ENCODE measurements at regions not wholly inside any gene's neighbourhood (a gene's known extent, or its start where the extent isn't known, plus 50 kb on each side); places are given as distances from the start of the nearest gene placed in this dataset.

DNA sequence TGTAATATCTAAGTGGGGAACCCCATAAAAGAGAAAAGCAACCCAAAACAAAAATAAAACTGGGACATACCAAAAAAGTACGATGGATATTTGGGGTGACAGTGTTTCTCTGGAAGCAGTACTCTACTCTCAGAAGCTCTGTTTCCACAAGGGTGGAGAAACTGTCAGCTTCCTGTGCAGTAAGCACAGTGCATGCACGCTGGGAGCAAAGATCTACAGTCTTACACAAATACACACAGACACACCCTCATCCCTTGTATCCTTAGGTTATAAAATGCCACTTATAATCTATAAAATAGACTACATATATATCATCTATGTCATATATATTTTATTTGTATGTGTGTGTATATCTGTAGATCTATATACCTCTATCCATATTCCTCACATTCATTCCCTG is 225.8 kb upstream of the SOX5 start:
- H3K9me3 ChIP-seq (ENCODE audit: low read depth), result no peaks in the 10 kb centered on the region
- Mint-ChIP-seq H3K4me1 (peaks cover 14% of the 10 kb centered on the region), H3K4me3 (no peak overlapping the region), H3K27ac (no peak overlapping the region), H3K36me3 (peaks cover 8% of the 10 kb centered on the region), H3K27me3 (ENCODE audit: insufficient read depth, low read depth) (no peaks in the 10 kb centered on the region), H3K9me3 (no peaks in the 10 kb centered on the region)
- no peak overlapping the region for H3K4me3 ChIP-seq
- H3K79me2 ChIP-seq (ENCODE audit: low read depth), result no peaks in the 10 kb centered on the region
- H3K36me3 ChIP-seq, result no peaks in the 10 kb centered on the region
- H2AFZ ChIP-seq (replicated peaks), result no peak overlapping the region
- DNase-seq (ENCODE audit: low spot score), result no peak
- no peak overlapping the region for H3K27ac ChIP-seq
- H3K4me1 ChIP-seq, result peaks cover 6% of the 10 kb centered on the region
- no peak overlapping the region for H3K9ac ChIP-seq
- no peaks in the 10 kb centered on the region for H4K20me1 ChIP-seq (ENCODE audit: low read depth)
- no peak overlapping the region for H3K4me2 ChIP-seq
- TF ChIP-seq EZH2 (IDR thresholded peaks at IDR 0.05) (no peak), EZH2phosphoT487 (IDR thresholded peaks at IDR 0.05) (no peak), CTCF (IDR thresholded peaks at IDR 0.05) (no peak)
- no peaks in the 10 kb centered on the region for H3K27me3 ChIP-seq
- no peaks in the 10 kb centered on the region for H3F3A ChIP-seq (ENCODE audit: low read depth)

GRCh38 chr12:24173067-24173466 is 223.6 kb upstream of the SOX5 start:
- H3K79me2 ChIP-seq (ENCODE audit: low read depth), result no peaks in the 10 kb centered on the region
- no peak for DNase-seq (ENCODE audit: low spot score)
- peaks cover 6% of the 10 kb centered on the region for H3K4me1 ChIP-seq
- H3K4me1 Mint-ChIP-seq, result peaks cover 14% of the 10 kb centered on the region
- H3K4me2 ChIP-seq, result no peak overlapping the region
- H3K27me3 ChIP-seq, result no peaks in the 10 kb centered on the region
- H3K9me3 ChIP-seq (ENCODE audit: low read depth), result no peaks in the 10 kb centered on the region
- H3K36me3 ChIP-seq, result no peaks in the 10 kb centered on the region
- H2AFZ ChIP-seq (replicated peaks), result no peak overlapping the region
- no peak overlapping the region for H3K9ac ChIP-seq
- H3K36me3 Mint-ChIP-seq, result peaks cover 10% of the 10 kb centered on the region
- H4K20me1 ChIP-seq (ENCODE audit: low read depth), result no peaks in the 10 kb centered on the region
- H3K4me3 ChIP-seq, result no peak overlapping the region
- no peak overlapping the region for H3K27ac ChIP-seq
- TF ChIP-seq EZH2phosphoT487 (IDR thresholded peaks at IDR 0.05), result no peak
- no peak for TF ChIP-seq EZH2 (IDR thresholded peaks at IDR 0.05)
- no peak for TF ChIP-seq CTCF (IDR thresholded peaks at IDR 0.05)
- no peaks in the 10 kb centered on the region for H3K27me3 Mint-ChIP-seq (ENCODE audit: insufficient read depth, low read depth)
- no peaks in the 10 kb centered on the region for H3F3A ChIP-seq (ENCODE audit: low read depth)
- H3K4me3 Mint-ChIP-seq, result no peak overlapping the region
- no peaks in the 10 kb centered on the region for H3K9me3 Mint-ChIP-seq
- no peak overlapping the region for H3K27ac Mint-ChIP-seq

DNA sequence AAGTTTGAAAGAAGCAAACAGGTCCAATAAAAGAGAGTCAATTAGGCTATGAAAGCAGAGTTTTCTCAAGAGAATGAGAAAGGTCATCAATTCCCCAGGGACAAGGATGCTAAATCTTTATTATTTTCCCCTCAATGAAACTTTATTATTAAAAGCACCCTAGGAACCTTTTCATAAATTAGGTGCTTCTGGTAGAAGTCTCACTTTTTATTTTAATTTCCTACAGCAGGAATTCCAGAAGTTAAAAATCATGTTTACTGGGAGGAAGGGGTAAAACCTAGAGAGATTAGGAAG is 223.2 kb upstream of the SOX5 start:
- Histone ChIP-seq H4K20me1 (ENCODE audit: low read depth) (no peaks in the 10 kb centered on the region), H3K4me1 (peaks cover 6% of the 10 kb centered on the region), H3K79me2 (ENCODE audit: low read depth) (no peaks in the 10 kb centered on the region), H3F3A (ENCODE audit: low read depth) (no peaks in the 10 kb centered on the region), H2AFZ (replicated peaks) (no peak overlapping the region), H3K9me3 (ENCODE audit: low read depth) (no peaks in the 10 kb centered on the region), H3K9ac (no peak overlapping the region), H3K4me2 (no peak overlapping the region), H3K4me3 (no peak overlapping the region), H3K27me3 (no peaks in the 10 kb centered on the region), H3K27ac (no peak overlapping the region), H3K36me3 (no peaks in the 10 kb centered on the region)
- no peak for DNase-seq (ENCODE audit: low spot score)
- Mint-ChIP-seq H3K27ac (peak overlapping the region; percentile 47), H3K27me3 (ENCODE audit: insufficient read depth, low read depth) (no peaks in the 10 kb centered on the region), H3K4me1 (peaks cover 14% of the 10 kb centered on the region), H3K4me3 (no peak overlapping the region), H3K9me3 (no peaks in the 10 kb centered on the region), H3K36me3 (peaks cover 10% of the 10 kb centered on the region)
- no peak for TF ChIP-seq CTCF (IDR thresholded peaks at IDR 0.05)
- TF ChIP-seq EZH2 (IDR thresholded peaks at IDR 0.05), result no peak
- TF ChIP-seq EZH2phosphoT487 (IDR thresholded peaks at IDR 0.05), result no peak

Measured in neural progenitor cell (in vitro differentiated cells).